HL-60 (cell line): ENCODE measurements at regions not wholly inside any gene's neighbourhood (a gene's known extent, or its start where the extent isn't known, plus 50 kb on each side); places are given as distances from the start of the nearest gene placed in this dataset.

Experiments used
- DNase-seq, 2 experiments: peaks; one replicate each; pipeline ENCODE4 v3.0.0-alpha.2; 2010 to 2020; ENCODE audit warnings: low read depth in 1 of 2, low spot score in 1 of 2
- H3K27ac ChIP-seq: fragments of 250-450 bp; sonication (Bioruptor Pico); replicated peaks from 2 replicates; pipeline ENCODE4 v1.5.1; 2020; ENCODE audit warnings: mild to moderate bottlenecking, moderate library complexity
- H3K27me3 ChIP-seq: fragments of 250-450 bp; sonication (Bioruptor Pico); 2 replicates; pipeline ENCODE4 v1.5.1; 2021; ENCODE audit warnings: mild to moderate bottlenecking, moderate library complexity; ENCODE audit not compliant: insufficient read depth, poor library complexity, severe bottlenecking
- H3K4me3 ChIP-seq: replicated peaks from 2 replicates; pipeline ENCODE4 v1.5.1; 2011; ENCODE audit warnings: mild to moderate bottlenecking, control low read depth, low read length; ENCODE audit not compliant: insufficient read depth
- GABPA ChIP-seq: IDR thresholded peaks from 2 replicates; pipeline ENCODE4 v1.6.1; 2012; ENCODE audit warnings: low read depth
- POLR2AphosphoS5 ChIP-seq: IDR thresholded peaks from 2 replicates; pipeline ENCODE4 v1.6.1; 2012; ENCODE audit warnings: low read depth
- SPI1 ChIP-seq: IDR thresholded peaks from 2 replicates; pipeline ENCODE4 v1.6.1; 2012; ENCODE audit warnings: low read depth, mild to moderate bottlenecking, borderline replicate concordance
- TF ChIP-seq, protein P1 (sequence below): IDR thresholded peaks from one replicate; pipeline ENCODE4 v1.5.1; 2011; ENCODE audit warnings: low read length, control low read depth, inconsistent platforms; ENCODE audit not compliant: insufficient read depth
- TF ChIP-seq, protein P2 (sequence below): IDR thresholded peaks from 2 replicates; pipeline ENCODE4 v1.6.1; 2012; ENCODE audit warnings: low read depth; ENCODE audit not compliant: insufficient replicate concordance

DNA sequence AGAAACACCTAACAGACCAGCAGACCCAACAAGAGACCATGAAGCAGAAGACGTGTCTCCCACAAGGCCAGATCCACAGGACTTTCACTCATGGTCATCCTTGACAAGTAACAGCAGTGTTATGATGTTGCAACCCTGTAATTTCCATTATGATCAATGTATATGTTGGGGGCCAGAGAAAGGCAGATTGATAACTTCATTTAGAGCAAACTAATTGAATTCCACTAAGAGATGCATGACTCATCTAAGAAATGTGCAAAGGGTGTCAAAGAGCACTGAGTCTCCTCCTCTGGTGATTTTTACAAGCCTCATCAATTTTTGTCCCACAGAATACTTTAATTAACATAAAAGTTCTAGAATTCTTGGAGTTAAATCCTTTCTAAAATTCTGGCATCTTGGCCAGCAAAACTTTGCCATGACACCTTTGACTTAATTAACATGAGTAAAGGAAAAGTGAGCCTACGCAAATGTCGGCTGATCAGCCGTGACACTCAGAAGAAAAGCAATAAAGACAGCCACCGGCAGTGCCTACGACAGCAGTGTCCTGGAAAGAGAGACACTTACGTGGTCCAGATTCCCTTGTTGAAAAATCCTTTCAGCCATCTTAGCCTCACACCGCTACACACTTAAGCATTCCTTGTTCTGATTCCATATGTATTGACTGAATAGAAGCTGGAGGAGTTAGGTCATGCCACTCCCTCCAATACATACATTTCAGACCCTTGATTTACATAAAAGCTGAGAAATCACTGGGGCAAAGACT, 370.2 kb upstream of the CCDC196 start:
- H3K27ac ChIP-seq, result no peak overlapping the region
- TF ChIP-seq POLR2AphosphoS5 (no peak), GABPA (no peak), SPI1 (no peak)
- TF ChIP-seq, protein P1, sequence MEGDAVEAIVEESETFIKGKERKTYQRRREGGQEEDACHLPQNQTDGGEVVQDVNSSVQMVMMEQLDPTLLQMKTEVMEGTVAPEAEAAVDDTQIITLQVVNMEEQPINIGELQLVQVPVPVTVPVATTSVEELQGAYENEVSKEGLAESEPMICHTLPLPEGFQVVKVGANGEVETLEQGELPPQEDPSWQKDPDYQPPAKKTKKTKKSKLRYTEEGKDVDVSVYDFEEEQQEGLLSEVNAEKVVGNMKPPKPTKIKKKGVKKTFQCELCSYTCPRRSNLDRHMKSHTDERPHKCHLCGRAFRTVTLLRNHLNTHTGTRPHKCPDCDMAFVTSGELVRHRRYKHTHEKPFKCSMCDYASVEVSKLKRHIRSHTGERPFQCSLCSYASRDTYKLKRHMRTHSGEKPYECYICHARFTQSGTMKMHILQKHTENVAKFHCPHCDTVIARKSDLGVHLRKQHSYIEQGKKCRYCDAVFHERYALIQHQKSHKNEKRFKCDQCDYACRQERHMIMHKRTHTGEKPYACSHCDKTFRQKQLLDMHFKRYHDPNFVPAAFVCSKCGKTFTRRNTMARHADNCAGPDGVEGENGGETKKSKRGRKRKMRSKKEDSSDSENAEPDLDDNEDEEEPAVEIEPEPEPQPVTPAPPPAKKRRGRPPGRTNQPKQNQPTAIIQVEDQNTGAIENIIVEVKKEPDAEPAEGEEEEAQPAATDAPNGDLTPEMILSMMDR, result no peak
- TF ChIP-seq, protein P2, sequence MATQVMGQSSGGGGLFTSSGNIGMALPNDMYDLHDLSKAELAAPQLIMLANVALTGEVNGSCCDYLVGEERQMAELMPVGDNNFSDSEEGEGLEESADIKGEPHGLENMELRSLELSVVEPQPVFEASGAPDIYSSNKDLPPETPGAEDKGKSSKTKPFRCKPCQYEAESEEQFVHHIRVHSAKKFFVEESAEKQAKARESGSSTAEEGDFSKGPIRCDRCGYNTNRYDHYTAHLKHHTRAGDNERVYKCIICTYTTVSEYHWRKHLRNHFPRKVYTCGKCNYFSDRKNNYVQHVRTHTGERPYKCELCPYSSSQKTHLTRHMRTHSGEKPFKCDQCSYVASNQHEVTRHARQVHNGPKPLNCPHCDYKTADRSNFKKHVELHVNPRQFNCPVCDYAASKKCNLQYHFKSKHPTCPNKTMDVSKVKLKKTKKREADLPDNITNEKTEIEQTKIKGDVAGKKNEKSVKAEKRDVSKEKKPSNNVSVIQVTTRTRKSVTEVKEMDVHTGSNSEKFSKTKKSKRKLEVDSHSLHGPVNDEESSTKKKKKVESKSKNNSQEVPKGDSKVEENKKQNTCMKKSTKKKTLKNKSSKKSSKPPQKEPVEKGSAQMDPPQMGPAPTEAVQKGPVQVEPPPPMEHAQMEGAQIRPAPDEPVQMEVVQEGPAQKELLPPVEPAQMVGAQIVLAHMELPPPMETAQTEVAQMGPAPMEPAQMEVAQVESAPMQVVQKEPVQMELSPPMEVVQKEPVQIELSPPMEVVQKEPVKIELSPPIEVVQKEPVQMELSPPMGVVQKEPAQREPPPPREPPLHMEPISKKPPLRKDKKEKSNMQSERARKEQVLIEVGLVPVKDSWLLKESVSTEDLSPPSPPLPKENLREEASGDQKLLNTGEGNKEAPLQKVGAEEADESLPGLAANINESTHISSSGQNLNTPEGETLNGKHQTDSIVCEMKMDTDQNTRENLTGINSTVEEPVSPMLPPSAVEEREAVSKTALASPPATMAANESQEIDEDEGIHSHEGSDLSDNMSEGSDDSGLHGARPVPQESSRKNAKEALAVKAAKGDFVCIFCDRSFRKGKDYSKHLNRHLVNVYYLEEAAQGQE, result no peak
- no peaks in the 10 kb centered on the region for H3K27me3 ChIP-seq
- DNase-seq, result no peak
- H3K4me3 ChIP-seq, result no peak overlapping the region

DNA sequence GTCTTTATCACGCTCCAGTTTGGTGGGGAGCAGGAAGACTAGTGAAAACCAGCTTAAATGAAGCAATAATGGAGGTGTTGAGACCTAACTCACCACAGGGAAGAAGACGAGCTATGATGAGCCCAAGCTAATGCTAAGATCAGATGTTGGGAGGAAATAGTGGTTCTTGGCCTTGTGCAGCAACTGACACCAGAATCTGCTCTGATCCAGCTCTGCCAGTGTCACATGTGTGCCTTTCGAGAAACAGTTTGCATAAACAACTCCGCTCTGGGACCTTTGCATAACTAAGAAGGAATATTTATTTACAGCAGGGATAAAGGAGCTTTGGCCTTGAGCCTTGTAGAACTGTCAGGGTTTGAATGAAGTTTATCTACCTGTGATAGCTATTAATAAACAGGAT, 369.4 kb upstream of the CCDC196 start:
- TF ChIP-seq, protein P1, result no peak
- TF ChIP-seq, protein P2, result no peak
- no peak for TF ChIP-seq POLR2AphosphoS5
- no peak for TF ChIP-seq GABPA
- no peak for TF ChIP-seq SPI1
- no peak for DNase-seq
- no peaks in the 10 kb centered on the region for H3K27me3 ChIP-seq
- H3K27ac ChIP-seq, result no peak overlapping the region
- no peak overlapping the region for H3K4me3 ChIP-seq

DNA sequence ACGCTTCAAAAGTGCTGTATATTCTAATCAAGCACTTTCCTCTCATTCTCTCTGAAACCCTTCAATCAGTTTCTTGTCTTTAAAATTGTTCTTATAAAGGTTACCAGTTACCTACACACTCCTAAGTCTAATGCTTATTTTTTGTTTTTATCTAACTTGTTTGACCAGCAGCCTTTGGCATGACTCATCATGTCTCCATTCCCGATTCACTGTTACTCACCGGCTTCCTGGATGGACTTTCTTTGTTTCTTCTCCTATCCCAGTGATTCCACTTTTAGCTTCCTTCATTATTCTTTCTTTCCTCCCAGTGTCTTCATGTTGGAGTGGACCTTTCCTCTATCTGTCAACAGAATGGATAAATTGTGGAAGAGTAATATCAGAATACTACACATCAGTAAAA, 368.6 kb upstream of the CCDC196 start:
- no peaks in the 10 kb centered on the region for H3K27me3 ChIP-seq
- TF ChIP-seq, protein P2, result no peak
- TF ChIP-seq, protein P1, result no peak
- TF ChIP-seq GABPA (no peak), SPI1 (no peak), POLR2AphosphoS5 (no peak)
- H3K27ac ChIP-seq, result no peak overlapping the region
- DNase-seq, result no peak
- no peak overlapping the region for H3K4me3 ChIP-seq
